ENCODE measurements at regions not wholly inside any gene's neighbourhood (a gene's known extent, or its start where the extent isn't known, plus 50 kb on each side); places are given as distances from the start of the nearest gene placed in this dataset.

GRCh38 chr10:130453036-130453720 is 317.0 kb downstream of the GLRX3 start:
- H3K4me3 ChIP-seq = no peak overlapping the region
- DNase-seq (no peak), ATAC-seq (no peak)
- WGBS, 4 donors = 84 to 90% (median 87%) methylated on average over 21 of the region's 21 CpGs
- TF ChIP-seq, protein P1, sequence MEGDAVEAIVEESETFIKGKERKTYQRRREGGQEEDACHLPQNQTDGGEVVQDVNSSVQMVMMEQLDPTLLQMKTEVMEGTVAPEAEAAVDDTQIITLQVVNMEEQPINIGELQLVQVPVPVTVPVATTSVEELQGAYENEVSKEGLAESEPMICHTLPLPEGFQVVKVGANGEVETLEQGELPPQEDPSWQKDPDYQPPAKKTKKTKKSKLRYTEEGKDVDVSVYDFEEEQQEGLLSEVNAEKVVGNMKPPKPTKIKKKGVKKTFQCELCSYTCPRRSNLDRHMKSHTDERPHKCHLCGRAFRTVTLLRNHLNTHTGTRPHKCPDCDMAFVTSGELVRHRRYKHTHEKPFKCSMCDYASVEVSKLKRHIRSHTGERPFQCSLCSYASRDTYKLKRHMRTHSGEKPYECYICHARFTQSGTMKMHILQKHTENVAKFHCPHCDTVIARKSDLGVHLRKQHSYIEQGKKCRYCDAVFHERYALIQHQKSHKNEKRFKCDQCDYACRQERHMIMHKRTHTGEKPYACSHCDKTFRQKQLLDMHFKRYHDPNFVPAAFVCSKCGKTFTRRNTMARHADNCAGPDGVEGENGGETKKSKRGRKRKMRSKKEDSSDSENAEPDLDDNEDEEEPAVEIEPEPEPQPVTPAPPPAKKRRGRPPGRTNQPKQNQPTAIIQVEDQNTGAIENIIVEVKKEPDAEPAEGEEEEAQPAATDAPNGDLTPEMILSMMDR (IDR thresholded peaks at IDR 0.05) = no peak
- TF ChIP-seq POLR2A (IDR thresholded peaks at IDR 0.05) = no peak
- H3K4me1 ChIP-seq = no peaks in the 10 kb centered on the region
- no peaks in the 10 kb centered on the region for H3K36me3 ChIP-seq
- intact Hi-C loops (cut with DNase I) = no loop called here
- peaks cover 0 to 26% (median 0%) of the 10 kb centered on the region in 9 donors for H3K27me3 ChIP-seq
- H3K27ac ChIP-seq = no peak overlapping the region
- H3K9me3 ChIP-seq = no peaks in the 10 kb centered on the region

- intact Hi-C loops (cut with DNase I) = no loop called here
- WGBS, 4 donors = 77 to 81% (median 79%) methylated on average over 12 to 17 of the region's 17 CpGs
- H3K4me1 ChIP-seq = no peaks in the 10 kb centered on the region
- peaks cover 0 to 26% (median 0%) of the 10 kb centered on the region in 9 donors for H3K27me3 ChIP-seq
- no peaks in the 10 kb centered on the region for H3K9me3 ChIP-seq
- DNase-seq (no peak), ATAC-seq (no peak)
- TF ChIP-seq, protein P1 (IDR thresholded peaks at IDR 0.05) = no peak
- no peak for TF ChIP-seq POLR2A (IDR thresholded peaks at IDR 0.05)
- no peak overlapping the region for H3K4me3 ChIP-seq
- H3K36me3 ChIP-seq = no peaks in the 10 kb centered on the region
- no peak overlapping the region for H3K27ac ChIP-seq
These were observed 317.7 kb downstream of the GLRX3 start for GRCh38 chr10:130453721-130454542.

GRCh38 chr10:130454543-130455000 is 318.4 kb downstream of the GLRX3 start:
- no peak overlapping the region for H3K4me3 ChIP-seq
- ATAC-seq = no peak
- H3K4me1 ChIP-seq = no peaks in the 10 kb centered on the region
- peaks cover 0 to 26% (median 0%) of the 10 kb centered on the region in 9 donors for H3K27me3 ChIP-seq
- no peaks in the 10 kb centered on the region for H3K9me3 ChIP-seq
- TF ChIP-seq, protein P1 (IDR thresholded peaks at IDR 0.05) = no peak
- no peak for TF ChIP-seq POLR2A (IDR thresholded peaks at IDR 0.05)
- H3K27ac ChIP-seq = no peak overlapping the region
- no peaks in the 10 kb centered on the region for H3K36me3 ChIP-seq
- 82 to 91% (median 86%) methylated on average over 3 to 7 of the region's 7 CpGs for WGBS, 4 donors
- no peak for DNase-seq
- intact Hi-C loops (cut with DNase I) = no loop called here

DNA sequence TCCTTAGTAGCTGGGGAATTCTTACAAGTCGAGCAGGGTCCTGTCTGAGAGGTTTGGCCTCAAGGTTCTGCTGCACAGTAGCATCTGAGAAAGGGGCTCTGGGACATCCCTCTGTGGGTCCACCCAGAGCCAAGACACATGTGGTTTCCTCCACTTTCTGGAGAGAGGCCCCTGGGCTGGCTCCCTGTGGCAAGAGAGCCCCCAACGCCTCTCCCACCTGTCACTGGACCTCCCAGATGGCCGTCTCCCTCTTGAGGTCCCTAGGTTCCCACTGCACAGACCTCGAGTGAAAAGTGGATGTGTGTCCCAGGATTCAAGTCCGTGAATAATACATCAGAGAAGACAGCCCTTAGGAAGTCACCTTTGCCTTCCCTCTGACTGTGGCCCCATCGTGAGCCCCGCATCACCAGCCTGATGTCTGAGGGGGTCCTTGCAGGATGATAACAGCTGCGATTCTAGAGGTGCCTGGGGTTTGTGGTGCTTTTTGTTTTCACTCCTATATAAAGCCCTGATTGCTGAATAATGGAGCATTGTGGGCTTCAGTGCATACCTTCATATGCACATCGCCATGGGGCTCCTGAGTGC is 319.0 kb downstream of the GLRX3 start:
- intact Hi-C loops (cut with DNase I) = no loop called here
- no peaks in the 10 kb centered on the region for H3K36me3 ChIP-seq
- WGBS, 4 donors = 76 to 80% (median 77%) methylated on average over 8 to 9 of the region's 9 CpGs
- no peaks in the 10 kb centered on the region for H3K9me3 ChIP-seq
- H3K4me1 ChIP-seq = no peaks in the 10 kb centered on the region
- TF ChIP-seq, protein P1 (IDR thresholded peaks at IDR 0.05) = no peak
- TF ChIP-seq POLR2A (IDR thresholded peaks at IDR 0.05) = no peak
- H3K27me3 ChIP-seq = peaks cover 0 to 26% (median 0%) of the 10 kb centered on the region in 9 donors
- DNase-seq (no peak), ATAC-seq (no peak)
- H3K4me3 ChIP-seq = no peak overlapping the region
- no peak overlapping the region for H3K27ac ChIP-seq
